Psoas muscle (tissue), 7 donors: ENCODE measurements at regions not wholly inside any gene's neighbourhood (a gene's known extent, or its start where the extent isn't known, plus 50 kb on each side); places are given as distances from the start of the nearest gene placed in this dataset.

Experiments used
- ATAC-seq, 4 donors: fragments of 200-7000 bp; cut with Tn5 transposase; one replicate each; pipeline ENCODE4 v1.9.1; 2020; ENCODE audit warnings: moderate library complexity in 3 of 4, mild to moderate bottlenecking in 2 of 4
- DNase-seq, 2 donors: peaks; one replicate each; pipeline ENCODE4 v3.0.0-alpha.2; 2020
- H3K27ac ChIP-seq: fragments of 200-600 bp; one replicate; pipeline ENCODE4 v1.8.0; 2022
- H3K27me3 ChIP-seq, 3 donors: fragments of 200-600 bp in 1 of 3; one replicate each; pipeline versions ENCODE4 v1.6.1 to v1.8.0; 2013 to 2022; ENCODE audit warnings: low read length in 2 of 3, mild to moderate bottlenecking in 2 of 3, moderate library complexity in 1 of 3; ENCODE audit not compliant: insufficient read depth in 3 of 3
- H3K36me3 ChIP-seq, 2 donors: fragments of 200-600 bp in 1 of 2; one replicate each; pipeline versions ENCODE4 v1.6.1 to v1.8.0; 2013 to 2022; ENCODE audit warnings: low read depth in 1 of 2, mild to moderate bottlenecking in 1 of 2, moderate library complexity in 1 of 2; ENCODE audit not compliant: insufficient read depth in 1 of 2
- H3K4me1 ChIP-seq: fragments of 200-600 bp; one replicate; pipeline ENCODE4 v1.8.0; 2022
- H3K4me3 ChIP-seq: fragments of 200-600 bp; one replicate; pipeline ENCODE4 v1.8.0; 2022; ENCODE audit warnings: mild to moderate bottlenecking
- H3K9me3 ChIP-seq: fragments of 200-600 bp; one replicate; pipeline ENCODE4 v1.8.0; 2022
- CTCF ChIP-seq: fragments of 200-600 bp; IDR thresholded peaks from one replicate; pipeline ENCODE4 v1.8.0; 2022; ENCODE audit warnings: antibody characterized with exemption
- WGBS, 3 donors: extraction: QIAGEN DNeasy Blood & Tissue Kit; methylation state at CpG; one replicate each; pipeline versions ENCODE4 v1.1.6 to v1.1.7; 2013; 5-methylcytosine and 5-hydroxymethylcytosine counted together
- intact Hi-C, 2 donors: fragments of 100-400 bp; cut with DNase I; formaldehyde crosslinking; loops; one replicate each; pipeline versions ENCODE4 v1.11.0 to v1.14.2; 2022
- donor health status: healthy with polysubstance abuse.
- donor health status: DM: no; HTN: no; CAD: no; lungs with moderate emphysema.
- donor health status: Bipolar disorder and iron deficiency.
- donor health status: healthy.
- donor health status: DM: yes; HTN: yes; CAD: no.
- donor health status: DM: no; HTN: no; CAD: no.
- donor health status: DM: yes; HTN: yes; CAD: no.

- 9 to 20% (median 13%) methylated on average over 1 of the region's 1 CpG for WGBS, 3 donors
- no peak overlapping the region for H3K27ac ChIP-seq
- ATAC-seq (no peak), DNase-seq (no peak)
- H3K4me1 ChIP-seq: no peaks in the 10 kb centered on the region
- H3K4me3 ChIP-seq: no peak overlapping the region
- no peaks in the 10 kb centered on the region for H3K9me3 ChIP-seq
- no peaks in the 10 kb centered on the region for H3K27me3 ChIP-seq
- intact Hi-C loops: loop anchor here in 1 of 2 donors (5.0 kb wide), 1 partner anchor 370 kb away; no protein-coding TSS in a partner anchor
- H3K36me3 ChIP-seq: no peaks in the 10 kb centered on the region
- no peak for TF ChIP-seq CTCF
These were observed 70.0 kb upstream of the ACP3 start for GRCh38 chr3:132247211-132247610.

GRCh38 chr3:132248490-132248889, 68.7 kb upstream of the ACP3 start:
- intact Hi-C loops: loop anchor here in 1 of 2 donors (5.0 kb wide), 1 partner anchor 369 kb away; no protein-coding TSS in a partner anchor
- H3K4me3 ChIP-seq: no peak overlapping the region
- no peak for ATAC-seq
- H3K36me3 ChIP-seq: no peaks in the 10 kb centered on the region
- no peak for TF ChIP-seq CTCF
- 30 to 71% (median 68%) methylated on average over 1 of the region's 1 CpG for WGBS, 3 donors
- no peak overlapping the region for H3K27ac ChIP-seq
- no peaks in the 10 kb centered on the region for H3K4me1 ChIP-seq
- DNase-seq: no peak
- H3K9me3 ChIP-seq: no peaks in the 10 kb centered on the region
- H3K27me3 ChIP-seq: no peaks in the 10 kb centered on the region

- no peak overlapping the region for H3K4me3 ChIP-seq
- no peaks in the 10 kb centered on the region for H3K4me1 ChIP-seq
- no peak overlapping the region for H3K27ac ChIP-seq
- no peaks in the 10 kb centered on the region for H3K36me3 ChIP-seq
- 5 to 15% (median 9%) methylated on average over 4 of the region's 4 CpGs for WGBS, 3 donors
- intact Hi-C loops: loop anchor here in 1 of 2 donors (5.0 kb wide), 1 partner anchor 89 kb away; no protein-coding TSS in a partner anchor
- peak in 1 of 4 donors; percentile 61 for ATAC-seq
- DNase-seq: no peak
- H3K27me3 ChIP-seq: no peaks in the 10 kb centered on the region
- no peaks in the 10 kb centered on the region for H3K9me3 ChIP-seq
- TF ChIP-seq CTCF: peak; percentile 57
These were observed 63.8 kb upstream of the ACP3 start for GRCh38 chr3:132253262-132253878.

- H3K4me1 ChIP-seq: no peaks in the 10 kb centered on the region
- H3K27me3 ChIP-seq: no peaks in the 10 kb centered on the region
- ATAC-seq: no peak
- no peaks in the 10 kb centered on the region for H3K36me3 ChIP-seq
- H3K27ac ChIP-seq: no peak overlapping the region
- H3K4me3 ChIP-seq: no peak overlapping the region
- intact Hi-C loops: loop anchor here (2.0 to 5.0 kb wide), 2 partner anchors 88 to 89 kb away; no protein-coding TSS in a partner anchor
- TF ChIP-seq CTCF: no peak
- no peaks in the 10 kb centered on the region for H3K9me3 ChIP-seq
- no peak for DNase-seq
- 77 to 92% (median 89%) methylated on average over 4 of the region's 4 CpGs for WGBS, 3 donors
These were observed 63.0 kb upstream of the ACP3 start for GRCh38 chr3:132254076-132254755.
